ENCODE measurements at regions not wholly inside any gene's neighbourhood (a gene's known extent, or its start where the extent isn't known, plus 50 kb on each side); places are given as distances from the start of the nearest gene placed in this dataset.

DNA sequence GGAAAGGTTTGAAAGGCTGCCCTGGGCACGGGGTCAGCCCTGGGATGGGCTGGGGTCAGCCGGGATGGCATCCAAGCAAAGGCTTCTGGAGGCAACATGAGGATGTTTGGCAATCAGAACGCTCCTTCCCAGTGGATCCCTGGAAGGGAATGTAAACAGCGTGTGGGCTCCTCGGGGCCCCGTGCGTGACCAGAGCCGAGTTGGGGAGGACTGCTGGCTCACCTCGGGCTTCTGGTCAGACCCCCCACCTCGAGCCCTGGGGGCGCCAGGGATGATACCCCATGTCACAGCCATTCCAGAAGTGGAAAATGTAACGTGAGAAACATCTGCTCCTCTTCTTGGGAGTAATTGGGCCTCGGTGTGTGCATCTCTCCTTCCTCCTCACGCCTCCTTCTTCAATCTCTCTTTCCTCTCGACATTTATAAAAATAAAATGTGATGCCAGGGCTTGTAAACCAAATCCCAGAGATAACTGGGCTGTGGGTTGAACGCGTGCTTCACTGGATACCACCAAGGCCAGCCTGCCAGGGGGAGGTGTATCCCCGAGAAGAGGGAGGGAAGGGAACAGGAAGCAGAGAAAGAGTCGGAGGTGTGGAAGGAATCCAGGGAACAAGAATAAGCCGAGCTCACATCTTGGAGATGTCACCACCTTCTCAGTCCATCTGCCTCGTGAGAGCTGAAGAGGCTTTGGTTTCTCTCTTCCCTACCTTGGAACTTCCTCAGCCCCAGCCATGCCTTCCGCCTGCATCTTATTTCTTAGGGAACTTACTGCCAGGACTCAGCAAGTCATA lies 144.8 kb downstream of the NUAK1 start:
- ATAC-seq (no peak), DNase-seq (no peak)
- no peak overlapping the region for H3K27ac Mint-ChIP-seq
- POLR2A ChIA-PET, result no interaction called here
- peaks cover 0 to 11% (median 2%) of the 10 kb centered on the region in 9 donors for H3K9me3 Mint-ChIP-seq
- no peaks in the 10 kb centered on the region for H3K4me1 Mint-ChIP-seq
- peaks cover 9 to 40% (median 17%) of the 10 kb centered on the region in 5 donors for H3K27me3 Mint-ChIP-seq
- no peaks in the 10 kb centered on the region for H3K36me3 Mint-ChIP-seq
- H3K4me3 Mint-ChIP-seq, result no peak overlapping the region

DNA sequence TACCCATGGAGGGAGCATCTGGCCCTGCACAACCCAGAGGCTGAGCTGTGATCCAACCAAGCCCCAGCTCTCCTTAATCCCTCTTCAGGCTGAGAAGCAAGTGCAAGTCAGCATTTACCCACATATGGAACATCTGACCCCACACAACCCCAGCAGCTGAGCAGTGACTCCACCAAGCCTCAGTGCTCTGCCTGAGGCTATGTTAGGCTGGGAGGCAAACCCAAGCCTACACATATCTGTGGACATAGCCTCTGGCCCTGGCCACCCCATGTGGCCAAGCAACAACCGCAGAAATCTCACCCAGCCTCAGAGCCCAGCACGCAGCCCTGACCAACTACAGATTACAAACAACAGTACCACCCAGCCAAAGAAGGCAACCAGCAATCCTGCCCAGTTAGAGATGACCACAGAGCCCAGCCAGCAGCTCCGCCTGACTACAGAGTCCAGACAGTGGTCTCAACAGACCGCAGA lies 142.8 kb downstream of the NUAK1 start:
- no peaks in the 10 kb centered on the region for H3K36me3 Mint-ChIP-seq
- POLR2A ChIA-PET, result no interaction called here

DNA sequence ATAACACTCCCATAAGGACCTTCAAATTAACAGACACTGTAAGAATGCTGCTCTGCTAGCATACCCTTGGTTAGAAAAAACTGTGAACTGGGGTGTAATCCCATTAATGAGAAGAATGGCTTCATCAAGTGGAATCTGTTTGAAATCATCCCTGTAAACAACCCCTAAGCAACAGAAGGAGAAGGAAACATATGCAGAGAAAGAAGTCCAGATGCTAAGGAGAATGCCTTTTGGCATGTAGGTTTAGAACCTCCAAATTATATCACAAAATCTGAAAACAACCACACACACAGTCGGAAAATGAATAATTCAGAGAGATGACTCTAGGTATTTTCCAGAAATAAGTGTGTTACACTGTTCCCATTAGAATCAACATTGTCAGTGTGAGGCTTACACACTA lies 140.2 kb downstream of the NUAK1 start:
- POLR2A ChIA-PET, result no interaction called here
- ATAC-seq, result no peak
- peaks cover 9 to 38% (median 18%) of the 10 kb centered on the region in 5 donors for H3K27me3 Mint-ChIP-seq
- H3K4me1 Mint-ChIP-seq, result no peaks in the 10 kb centered on the region
- no peak overlapping the region for H3K4me3 Mint-ChIP-seq
- DNase-seq, result no peak
- no peak overlapping the region for H3K27ac Mint-ChIP-seq
- no peaks in the 10 kb centered on the region for H3K36me3 Mint-ChIP-seq
- H3K9me3 Mint-ChIP-seq, result peaks cover 0 to 3% (median 0%) of the 10 kb centered on the region in 9 donors

More for the DNA sequence above, 142.8 kb downstream of the NUAK1 start:
- peaks cover 10 to 37% (median 22%) of the 10 kb centered on the region in 5 donors for H3K27me3 Mint-ChIP-seq
- DNase-seq (no peak), ATAC-seq (no peak)
- peaks cover 0 to 6% (median 0%) of the 10 kb centered on the region in 9 donors for H3K9me3 Mint-ChIP-seq
- no peak overlapping the region for H3K27ac Mint-ChIP-seq
- no peaks in the 10 kb centered on the region for H3K4me1 Mint-ChIP-seq
- H3K4me3 Mint-ChIP-seq, result no peak overlapping the region

DNA sequence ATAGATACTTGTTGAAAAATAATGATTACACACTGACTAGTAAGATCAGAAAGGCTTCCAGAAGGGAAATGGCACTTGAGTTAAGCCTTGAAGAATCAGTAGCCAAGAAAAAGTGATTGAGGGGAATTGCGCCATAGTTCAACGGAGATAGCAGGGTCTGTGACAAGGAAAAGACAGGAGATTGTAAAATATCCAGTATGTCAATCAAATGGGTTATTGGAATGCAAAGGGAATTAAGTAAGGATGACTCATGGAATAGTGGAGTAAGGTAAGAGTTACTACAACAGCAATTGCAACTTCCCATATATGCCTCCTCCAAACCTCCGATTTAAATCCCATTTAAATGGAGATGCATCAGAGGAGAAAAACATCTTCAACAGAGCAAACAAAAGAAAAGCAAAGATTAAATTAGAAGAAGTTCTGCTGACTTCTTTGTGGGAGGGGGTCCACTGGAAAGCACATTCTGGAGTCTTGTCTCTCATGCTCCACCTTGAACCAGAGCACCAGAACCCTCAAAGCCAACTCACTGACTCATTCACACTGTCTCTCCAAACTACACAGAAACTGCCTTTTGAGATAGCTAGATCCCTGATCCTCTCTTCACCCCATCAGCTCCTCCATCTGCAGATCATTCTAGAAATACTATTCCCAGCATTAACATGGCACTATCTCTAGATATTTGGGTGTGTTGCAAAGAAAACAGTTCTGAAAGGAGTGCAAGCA lies 138.2 kb downstream of the NUAK1 start:
- POLR2A ChIA-PET, result no interaction called here
- no peak for ATAC-seq
- no peak for DNase-seq
- Mint-ChIP-seq H3K4me1 (no peaks in the 10 kb centered on the region), H3K27me3 (peaks cover 8 to 38% (median 17%) of the 10 kb centered on the region in 5 donors), H3K36me3 (no peaks in the 10 kb centered on the region), H3K4me3 (no peak overlapping the region), H3K27ac (no peak overlapping the region), H3K9me3 (peaks cover 0 to 14% (median 2%) of the 10 kb centered on the region in 9 donors)

DNA sequence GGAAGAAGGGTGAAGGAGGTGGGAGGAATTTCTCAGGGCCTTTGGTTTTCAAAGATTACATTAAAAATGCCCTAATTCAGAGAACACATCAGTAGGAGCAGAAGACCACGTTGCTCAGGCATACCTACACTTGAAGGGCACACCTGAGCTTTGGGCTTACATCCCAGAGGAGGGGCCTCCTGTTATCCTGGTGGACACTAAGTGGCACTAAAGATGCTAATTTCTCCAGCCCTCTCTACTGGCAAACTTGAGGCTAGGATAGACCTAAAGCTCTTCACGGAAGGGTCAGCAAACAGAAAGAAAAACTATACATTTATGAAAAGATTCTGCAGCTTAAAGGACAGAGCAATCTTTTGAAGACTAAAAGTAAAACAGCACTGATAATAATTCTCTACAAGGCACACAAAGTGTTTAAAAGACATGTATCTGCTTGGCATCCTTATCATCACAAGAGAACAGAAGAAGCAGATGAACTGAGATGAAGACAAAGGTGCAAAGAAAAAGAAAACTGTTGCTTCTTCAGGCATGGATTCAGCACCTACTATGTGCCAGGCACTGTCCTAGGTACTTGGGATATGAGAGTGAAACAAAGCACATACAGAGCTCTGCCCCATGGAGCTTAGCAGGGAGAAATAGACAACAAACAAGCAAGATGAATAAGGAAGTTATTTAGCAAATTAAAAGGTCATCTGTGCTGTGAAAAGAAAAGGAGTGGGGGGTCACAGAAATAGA lies 137.5 kb downstream of the NUAK1 start:
- Mint-ChIP-seq H3K27ac (no peak overlapping the region), H3K4me1 (no peaks in the 10 kb centered on the region), H3K9me3 (peaks cover 0 to 14% (median 2%) of the 10 kb centered on the region in 9 donors), H3K4me3 (no peak overlapping the region), H3K36me3 (no peaks in the 10 kb centered on the region), H3K27me3 (peaks cover 8 to 33% (median 17%) of the 10 kb centered on the region in 5 donors)
- POLR2A ChIA-PET, result no interaction called here
- ATAC-seq, result no peak
- DNase-seq, result no peak

DNA sequence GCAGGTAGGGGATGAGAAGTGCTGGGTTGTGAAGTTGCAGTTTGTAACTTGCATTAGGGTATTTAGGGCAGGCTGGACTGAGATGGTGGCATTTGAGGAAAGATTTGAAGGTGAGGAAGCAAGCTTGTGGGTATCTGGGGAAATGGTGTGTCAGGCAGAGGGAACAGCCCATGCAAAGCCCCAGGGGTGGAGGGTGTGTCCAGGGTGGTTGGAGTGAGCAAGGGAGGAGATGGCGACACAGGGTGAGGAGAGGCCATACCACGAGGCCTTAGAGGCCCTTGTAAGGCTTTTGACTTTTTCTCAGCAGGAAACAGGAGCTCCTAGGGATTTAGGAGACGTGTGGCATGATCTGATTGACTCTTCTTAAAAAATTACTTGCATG lies 136.9 kb downstream of the NUAK1 start:
- peaks cover 0 to 14% (median 1%) of the 10 kb centered on the region in 9 donors for H3K9me3 Mint-ChIP-seq
- no peaks in the 10 kb centered on the region for H3K36me3 Mint-ChIP-seq
- peaks cover 8 to 33% (median 18%) of the 10 kb centered on the region in 5 donors for H3K27me3 Mint-ChIP-seq
- POLR2A ChIA-PET, result no interaction called here
- no peak for ATAC-seq
- no peak for DNase-seq
- no peak overlapping the region for H3K4me3 Mint-ChIP-seq
- no peak overlapping the region for H3K27ac Mint-ChIP-seq
- H3K4me1 Mint-ChIP-seq, result no peaks in the 10 kb centered on the region

DNA sequence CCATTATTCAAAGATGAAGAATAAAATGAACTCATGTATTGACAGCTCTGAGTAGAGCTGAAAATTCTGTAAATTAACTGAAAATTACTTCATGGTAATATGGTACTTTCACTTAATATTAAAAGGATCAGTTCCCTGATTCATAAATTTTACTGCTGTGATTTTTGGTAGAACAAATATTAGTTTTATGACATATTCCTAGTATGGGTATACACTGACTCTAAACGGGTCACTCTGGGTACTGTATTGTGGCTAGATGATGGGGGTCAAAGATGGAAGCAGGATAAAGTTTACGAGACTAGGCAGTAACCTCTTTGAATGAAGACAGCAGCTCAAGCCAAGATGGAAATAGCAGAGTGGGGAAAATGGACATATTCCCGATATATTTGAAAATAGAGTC lies 135.5 kb downstream of the NUAK1 start:
- Mint-ChIP-seq H3K4me3 (no peak overlapping the region), H3K4me1 (no peaks in the 10 kb centered on the region), H3K36me3 (no peaks in the 10 kb centered on the region), H3K9me3 (peaks cover 0 to 14% (median 0%) of the 10 kb centered on the region in 9 donors), H3K27me3 (peaks cover 9 to 37% (median 17%) of the 10 kb centered on the region in 5 donors), H3K27ac (no peak overlapping the region)
- DNase-seq, result no peak
- no peak for ATAC-seq
- POLR2A ChIA-PET, result no interaction called here

DNA sequence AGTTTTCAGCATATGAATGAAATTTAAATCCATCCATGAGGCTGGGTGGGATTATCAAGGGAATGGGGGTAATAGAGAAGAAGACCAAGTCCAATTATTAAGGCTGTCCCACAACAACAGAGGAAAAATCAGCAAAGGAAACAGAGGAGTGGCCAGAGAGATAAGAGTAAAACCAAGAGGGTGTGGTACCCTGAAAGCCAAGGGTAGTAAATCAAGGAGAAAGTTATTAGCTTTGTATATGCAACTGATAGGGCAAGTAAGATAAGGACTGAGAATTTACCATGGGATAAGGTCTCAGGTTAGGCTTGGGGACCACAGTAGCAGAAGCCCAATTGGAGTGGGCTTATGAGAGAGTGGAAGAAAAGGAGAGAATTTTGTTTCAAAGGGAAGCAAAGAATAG lies 134.5 kb downstream of the NUAK1 start:
- H3K9me3 Mint-ChIP-seq, result peaks cover 0 to 14% (median 0%) of the 10 kb centered on the region in 9 donors
- peaks cover 6 to 38% (median 13%) of the 10 kb centered on the region in 5 donors for H3K27me3 Mint-ChIP-seq
- DNase-seq (no peak), ATAC-seq (no peak)
- H3K36me3 Mint-ChIP-seq, result no peaks in the 10 kb centered on the region
- no peaks in the 10 kb centered on the region for H3K4me1 Mint-ChIP-seq
- no peak overlapping the region for H3K27ac Mint-ChIP-seq
- POLR2A ChIA-PET, result no interaction called here
- no peak overlapping the region for H3K4me3 Mint-ChIP-seq

DNA sequence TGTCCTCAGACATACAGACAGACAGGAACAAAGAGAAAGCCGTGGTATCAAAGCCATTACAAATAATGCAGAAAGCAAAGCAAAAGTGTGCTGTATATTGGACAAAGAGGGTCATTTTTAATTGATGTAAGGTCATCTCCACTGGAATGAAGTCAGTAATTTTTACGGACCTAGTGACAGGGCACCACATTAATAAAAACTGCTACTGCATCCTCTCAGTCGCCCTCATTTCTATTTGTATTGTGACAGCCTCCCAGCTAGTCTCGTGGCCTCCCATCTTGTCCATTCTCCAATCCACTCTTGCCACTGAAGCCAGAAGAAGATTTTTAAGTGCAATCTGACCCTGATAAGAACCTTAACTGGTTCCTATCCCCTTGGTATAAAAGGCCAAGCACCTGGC lies 132.4 kb downstream of the NUAK1 start:
- Mint-ChIP-seq H3K9me3 (peaks cover 0 to 14% (median 0%) of the 10 kb centered on the region in 9 donors), H3K36me3 (no peaks in the 10 kb centered on the region), H3K4me1 (no peaks in the 10 kb centered on the region), H3K27ac (no peak overlapping the region), H3K4me3 (no peak overlapping the region), H3K27me3 (peaks cover 3 to 32% (median 10%) of the 10 kb centered on the region in 5 donors)
- POLR2A ChIA-PET, result no interaction called here
- ATAC-seq, result no peak
- DNase-seq, result no peak

DNA sequence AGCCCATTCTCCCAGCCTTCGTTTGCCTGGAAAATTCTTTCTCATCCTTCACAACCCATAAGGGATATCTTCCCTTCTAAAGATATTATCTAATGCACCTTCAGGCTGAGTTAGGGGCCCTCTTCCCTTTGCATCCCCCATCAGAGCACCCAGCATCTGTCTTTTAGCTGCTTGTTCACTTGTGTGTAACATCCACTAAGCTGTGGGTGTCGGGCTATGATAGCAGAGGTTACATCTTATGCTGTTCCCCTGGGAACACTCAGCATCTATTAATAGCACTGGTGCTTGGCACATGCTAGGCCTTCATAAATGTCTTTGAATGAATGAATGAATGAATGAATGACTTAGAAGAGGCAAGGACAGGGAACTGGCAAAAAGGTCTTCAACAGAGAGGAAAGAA lies 131.8 kb downstream of the NUAK1 start:
- Mint-ChIP-seq H3K27me3 (peaks cover 3 to 27% (median 6%) of the 10 kb centered on the region in 5 donors), H3K4me3 (no peak overlapping the region)
- POLR2A ChIA-PET, result no interaction called here

DNA sequence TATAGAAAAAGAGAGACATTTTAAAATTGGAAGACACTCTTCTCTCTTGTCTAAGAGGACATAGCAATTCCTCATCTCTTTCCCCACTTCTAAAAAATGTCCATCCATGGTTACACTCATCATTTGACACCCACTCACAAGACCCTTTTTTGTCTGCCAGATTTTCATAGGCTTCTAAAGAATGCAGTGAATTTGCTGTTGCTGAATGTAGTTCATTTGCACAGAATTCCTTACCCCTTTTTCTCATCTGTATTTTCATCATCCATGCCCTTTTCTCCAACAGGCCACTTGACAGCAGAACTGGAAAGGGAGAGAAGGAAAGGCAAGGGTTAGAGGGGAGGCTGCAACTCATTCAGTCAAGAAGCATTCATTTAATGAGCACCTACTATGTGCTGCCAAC lies 128.0 kb downstream of the NUAK1 start:
- DNase-seq (no peak), ATAC-seq (no peak)

More for the DNA sequence above, 131.8 kb downstream of the NUAK1 start:
- DNase-seq, result no peak
- ATAC-seq, result no peak
- H3K27ac Mint-ChIP-seq, result no peak overlapping the region
- H3K36me3 Mint-ChIP-seq, result no peaks in the 10 kb centered on the region
- H3K4me1 Mint-ChIP-seq, result no peaks in the 10 kb centered on the region
- H3K9me3 Mint-ChIP-seq, result peaks cover 0 to 14% (median 0%) of the 10 kb centered on the region in 9 donors

More for the DNA sequence above, 128.0 kb downstream of the NUAK1 start:
- no peak overlapping the region for H3K27ac Mint-ChIP-seq
- no peaks in the 10 kb centered on the region for H3K4me1 Mint-ChIP-seq
- H3K36me3 Mint-ChIP-seq, result no peaks in the 10 kb centered on the region
- peaks cover 1 to 30% (median 13%) of the 10 kb centered on the region in 5 donors for H3K27me3 Mint-ChIP-seq
- H3K4me3 Mint-ChIP-seq, result no peak overlapping the region
- H3K9me3 Mint-ChIP-seq, result peaks cover 0 to 4% (median 0%) of the 10 kb centered on the region in 9 donors
- POLR2A ChIA-PET, result no interaction called here
